AG04450 (cell line): ENCODE measurements at regions not wholly inside any gene's neighbourhood (a gene's known extent, or its start where the extent isn't known, plus 50 kb on each side); places are given as distances from the start of the nearest gene placed in this dataset.

ENCODE experiments used
- CTCF ChIA-PET: fragments of 300-600, 350-600 bp; formaldehyde crosslinking; extraction: SDS; loops from one replicate; lab custom pipeline; 2022; ENCODE audit warnings: antibody characterized with exemption, inconsistent platforms; lab: Charles Lee
- POLR2A ChIA-PET: fragments of 350-600 bp; formaldehyde crosslinking; extraction: SDS; loops from one replicate; lab custom pipeline; 2021; ENCODE audit warnings: antibody characterized with exemption, inconsistent platforms; lab: Yijun Ruan, JAX
- DNase-seq: peaks from one replicate; pipeline ENCODE4 v3.0.0-alpha.2; 2011; ENCODE audit warnings: low read depth, low spot score
- H3K27ac ChIP-seq: one replicate; pipeline ENCODE4 v1.5.1; 2012; ENCODE audit warnings: low read depth, low read length, control low read depth
- H3K27me3 ChIP-seq: one replicate; pipeline ENCODE4 v1.6.0; 2012; ENCODE audit warnings: low read length; ENCODE audit not compliant: control insufficient read depth, insufficient read depth
- H3K4me3 ChIP-seq: 2 replicates; pipeline ENCODE4 v1.5.1; 2011; ENCODE audit warnings: mild to moderate bottlenecking, low read depth, low read length, control low read depth
- H3K9me3 ChIP-seq: 2 replicates; pipeline ENCODE4 v1.5.1; 2012; ENCODE audit warnings: low read length; ENCODE audit not compliant: control insufficient read depth, insufficient read depth
- TF ChIP-seq, protein P1 (sequence below): IDR thresholded peaks from 2 replicates; pipeline ENCODE4 v1.5.1; 2011; ENCODE audit warnings: low read depth, low read length, control low read depth, inconsistent platforms

- no peak overlapping the region for H3K27ac ChIP-seq
- CTCF ChIA-PET, result no interaction called here
- no peaks in the 10 kb centered on the region for H3K9me3 ChIP-seq
- TF ChIP-seq, protein P1, sequence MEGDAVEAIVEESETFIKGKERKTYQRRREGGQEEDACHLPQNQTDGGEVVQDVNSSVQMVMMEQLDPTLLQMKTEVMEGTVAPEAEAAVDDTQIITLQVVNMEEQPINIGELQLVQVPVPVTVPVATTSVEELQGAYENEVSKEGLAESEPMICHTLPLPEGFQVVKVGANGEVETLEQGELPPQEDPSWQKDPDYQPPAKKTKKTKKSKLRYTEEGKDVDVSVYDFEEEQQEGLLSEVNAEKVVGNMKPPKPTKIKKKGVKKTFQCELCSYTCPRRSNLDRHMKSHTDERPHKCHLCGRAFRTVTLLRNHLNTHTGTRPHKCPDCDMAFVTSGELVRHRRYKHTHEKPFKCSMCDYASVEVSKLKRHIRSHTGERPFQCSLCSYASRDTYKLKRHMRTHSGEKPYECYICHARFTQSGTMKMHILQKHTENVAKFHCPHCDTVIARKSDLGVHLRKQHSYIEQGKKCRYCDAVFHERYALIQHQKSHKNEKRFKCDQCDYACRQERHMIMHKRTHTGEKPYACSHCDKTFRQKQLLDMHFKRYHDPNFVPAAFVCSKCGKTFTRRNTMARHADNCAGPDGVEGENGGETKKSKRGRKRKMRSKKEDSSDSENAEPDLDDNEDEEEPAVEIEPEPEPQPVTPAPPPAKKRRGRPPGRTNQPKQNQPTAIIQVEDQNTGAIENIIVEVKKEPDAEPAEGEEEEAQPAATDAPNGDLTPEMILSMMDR, result no peak
- H3K27me3 ChIP-seq, result no peaks in the 10 kb centered on the region
- H3K4me3 ChIP-seq, result no peak overlapping the region
- POLR2A ChIA-PET, result no interaction called here
- no peak for DNase-seq
Observed at GRCh38 chr10:20473023-20473760, 423.9 kb downstream of the NEBL start.

GRCh38 chr10:20466731-20467130, 430.4 kb downstream of the NEBL start:
- Histone ChIP-seq H3K9me3 (peaks cover 11% of the 10 kb centered on the region), H3K27ac (no peak overlapping the region), H3K4me3 (no peak overlapping the region), H3K27me3 (no peaks in the 10 kb centered on the region)
- CTCF ChIA-PET, result no interaction called here
- DNase-seq, result no peak
- POLR2A ChIA-PET, result no interaction called here
- TF ChIP-seq, protein P1, result no peak

DNA sequence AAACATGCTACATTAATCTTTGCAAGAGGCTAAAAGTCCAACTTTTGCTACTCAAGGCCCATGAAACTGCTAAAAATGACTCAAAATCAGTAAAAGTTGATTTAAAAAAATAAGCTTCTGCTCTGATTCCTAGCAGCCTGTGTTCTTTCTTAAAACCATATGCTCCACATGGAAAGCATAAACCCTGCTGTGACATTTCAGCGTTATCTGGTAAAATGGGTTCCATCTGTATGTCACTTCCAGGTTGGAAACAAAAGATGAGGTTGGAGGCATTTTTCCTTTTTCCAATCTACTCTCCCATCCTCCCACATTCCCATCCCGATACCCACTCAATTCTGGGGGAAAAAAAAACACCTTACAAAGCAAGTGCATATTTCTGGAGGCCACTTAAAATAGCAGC, 439.5 kb downstream of the NEBL start:
- H3K27me3 ChIP-seq, result no peaks in the 10 kb centered on the region
- no peak overlapping the region for H3K27ac ChIP-seq
- DNase-seq, result no peak
- TF ChIP-seq, protein P1, result no peak
- H3K4me3 ChIP-seq, result no peak overlapping the region
- CTCF ChIA-PET, result no interaction called here
- POLR2A ChIA-PET, result no interaction called here
- H3K9me3 ChIP-seq, result no peaks in the 10 kb centered on the region

GRCh38 chr10:20455774-20456173, 441.3 kb downstream of the NEBL start:
- TF ChIP-seq, protein P1, result no peak
- no peak for DNase-seq
- no peak overlapping the region for H3K4me3 ChIP-seq
- CTCF ChIA-PET, result no interaction called here
- no peaks in the 10 kb centered on the region for H3K9me3 ChIP-seq
- H3K27ac ChIP-seq, result no peak overlapping the region
- POLR2A ChIA-PET, result no interaction called here
- no peaks in the 10 kb centered on the region for H3K27me3 ChIP-seq

DNA sequence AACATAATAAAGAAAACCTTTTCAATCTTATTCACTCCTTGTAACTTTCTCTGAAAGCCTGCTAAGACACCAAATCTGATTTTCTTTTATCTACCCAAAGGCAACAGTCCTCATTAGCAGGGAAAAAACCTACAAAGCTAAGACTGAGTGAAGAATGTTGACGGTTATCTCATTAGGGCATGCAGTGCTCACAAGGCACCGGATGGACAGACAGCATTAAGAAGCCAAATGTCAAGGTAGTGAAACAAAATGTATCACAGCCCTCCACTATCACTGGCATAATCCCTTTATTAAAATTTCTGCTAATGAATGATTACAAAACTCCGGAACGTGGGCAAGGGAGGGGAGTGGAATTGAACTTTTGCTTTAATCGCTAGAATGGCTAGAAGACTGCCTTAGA, 442.8 kb downstream of the NEBL start:
- no peaks in the 10 kb centered on the region for H3K27me3 ChIP-seq
- no peak for DNase-seq
- H3K27ac ChIP-seq, result no peak overlapping the region
- TF ChIP-seq, protein P1, result no peak
- H3K9me3 ChIP-seq, result no peaks in the 10 kb centered on the region
- ChIA-PET POLR2A (no interaction called here), CTCF (no interaction called here)
- H3K4me3 ChIP-seq, result no peak overlapping the region
